ENCODE measurements at regions not wholly inside any gene's neighbourhood (a gene's known extent, or its start where the extent isn't known, plus 50 kb on each side); places are given as distances from the start of the nearest gene placed in this dataset.

DNA sequence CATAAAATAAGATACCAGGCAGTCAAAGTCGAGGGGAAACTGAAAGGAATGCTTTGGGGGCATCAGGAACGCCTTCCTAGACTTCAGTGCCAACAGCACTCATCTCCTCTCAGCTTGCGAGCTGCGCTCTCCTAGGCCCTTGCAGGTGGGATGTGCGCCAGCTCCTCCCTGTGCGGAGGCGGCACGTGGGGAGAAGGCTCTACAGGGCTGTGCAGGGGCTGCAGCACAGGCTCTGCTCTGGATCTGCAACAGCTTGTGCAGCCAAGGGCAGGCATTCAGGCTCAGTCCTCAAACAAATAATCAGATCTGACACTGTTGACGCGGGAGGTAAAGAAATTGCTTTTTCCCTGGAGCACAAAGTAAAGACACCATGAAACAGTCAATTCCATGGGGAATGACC lies 144.8 kb downstream of the TTLL2 start:
- Histone ChIP-seq H3K9ac (ENCODE audit: low read length) (no peak overlapping the region), H3K4me1 (ENCODE audit: control insufficient read depth, insufficient read depth, low read length) (no peaks in the 10 kb centered on the region), H3K36me3 (ENCODE audit: control insufficient read depth, insufficient read depth, low read length) (no peaks in the 10 kb centered on the region), H3K4me3 (ENCODE audit: low read length) (no peak overlapping the region), H3K27ac (ENCODE audit: low read depth, low read length) (no peak overlapping the region), H3K27me3 (ENCODE audit: control insufficient read depth, insufficient read depth, low read length) (no peaks in the 10 kb centered on the region)

DNA sequence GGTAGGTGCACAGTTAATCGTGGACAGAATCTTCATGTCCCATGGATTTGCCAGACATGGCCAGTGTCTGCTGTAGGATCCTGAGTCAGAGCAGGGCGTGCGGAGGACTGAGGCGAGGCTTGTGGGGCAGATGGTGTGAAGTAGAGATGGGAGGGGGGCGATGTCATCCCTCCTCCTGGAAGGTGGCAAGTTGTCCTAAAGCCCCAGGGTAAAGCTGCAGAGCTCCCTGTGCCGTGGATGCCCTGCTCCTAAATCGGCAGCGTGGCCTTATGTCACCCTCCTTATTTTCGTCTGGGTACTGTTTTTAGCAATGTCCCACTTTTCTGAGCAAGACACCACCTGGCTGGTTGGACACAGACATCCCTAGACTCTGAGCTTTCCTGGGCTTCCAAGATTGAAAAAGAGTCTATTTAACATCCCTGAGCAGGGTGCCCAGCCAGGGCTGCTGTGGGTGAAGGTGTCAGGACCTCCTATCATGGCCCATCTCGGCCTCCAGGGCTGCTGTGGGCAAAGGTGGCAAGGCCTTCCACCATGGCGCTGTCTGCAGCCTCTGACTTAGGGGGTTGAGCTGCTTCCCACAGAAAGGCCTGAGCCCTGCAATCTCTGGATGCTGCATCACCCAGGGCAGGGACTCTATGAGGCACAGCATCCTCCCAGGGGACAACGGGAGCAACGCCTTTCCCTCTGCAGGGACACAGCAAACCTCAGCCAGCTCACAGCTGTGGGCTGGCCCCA lies 145.4 kb downstream of the TTLL2 start:
- H3K27ac ChIP-seq (ENCODE audit: low read depth, low read length) = no peak overlapping the region
- H3K4me3 ChIP-seq (ENCODE audit: low read length) = no peak overlapping the region
- no peaks in the 10 kb centered on the region for H3K27me3 ChIP-seq (ENCODE audit: control insufficient read depth, insufficient read depth, low read length)
- no peaks in the 10 kb centered on the region for H3K4me1 ChIP-seq (ENCODE audit: control insufficient read depth, insufficient read depth, low read length)
- H3K36me3 ChIP-seq (ENCODE audit: control insufficient read depth, insufficient read depth, low read length) = no peaks in the 10 kb centered on the region
- no peak overlapping the region for H3K9ac ChIP-seq (ENCODE audit: low read length)

DNA sequence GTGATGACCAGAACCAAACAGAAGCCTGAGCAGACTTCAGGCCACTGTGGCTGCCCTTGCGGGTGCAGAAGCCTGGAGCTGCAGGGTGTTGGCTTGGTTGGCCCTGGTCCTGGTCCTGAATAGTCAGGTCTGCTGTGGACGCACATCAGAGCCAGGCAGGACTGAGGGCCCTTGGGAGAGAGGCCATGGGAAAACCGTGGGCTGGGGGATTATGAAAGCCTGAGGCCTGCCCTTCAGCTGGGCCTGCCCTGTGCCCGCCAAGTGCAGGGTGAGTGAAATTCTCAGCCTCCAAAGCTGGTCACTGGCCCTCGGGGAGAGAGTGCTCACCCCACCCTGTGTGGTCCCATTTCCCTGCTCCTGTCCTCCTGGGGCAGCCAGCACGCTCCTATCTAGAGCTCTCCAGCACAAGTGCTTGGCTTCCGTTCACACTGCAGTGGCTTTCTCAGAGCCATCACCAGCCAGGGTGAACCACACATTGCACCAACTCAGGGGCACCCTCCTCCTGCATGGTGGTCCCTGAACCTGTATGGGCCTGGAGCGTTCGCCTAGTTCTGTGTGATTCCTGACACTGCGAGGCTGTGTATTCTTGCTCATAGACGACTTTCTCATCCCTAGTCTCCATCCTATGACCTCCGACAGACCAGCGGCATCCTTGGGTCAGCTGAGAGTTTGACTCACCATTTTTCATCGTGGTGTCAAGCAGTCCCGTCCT lies 146.1 kb downstream of the TTLL2 start:
- Histone ChIP-seq H3K27ac (ENCODE audit: low read depth, low read length) (no peak overlapping the region), H3K9ac (ENCODE audit: low read length) (no peak overlapping the region), H3K27me3 (ENCODE audit: control insufficient read depth, insufficient read depth, low read length) (no peaks in the 10 kb centered on the region), H3K36me3 (ENCODE audit: control insufficient read depth, insufficient read depth, low read length) (no peaks in the 10 kb centered on the region), H3K4me1 (ENCODE audit: control insufficient read depth, insufficient read depth, low read length) (no peaks in the 10 kb centered on the region), H3K4me3 (ENCODE audit: low read length) (no peak overlapping the region)

DNA sequence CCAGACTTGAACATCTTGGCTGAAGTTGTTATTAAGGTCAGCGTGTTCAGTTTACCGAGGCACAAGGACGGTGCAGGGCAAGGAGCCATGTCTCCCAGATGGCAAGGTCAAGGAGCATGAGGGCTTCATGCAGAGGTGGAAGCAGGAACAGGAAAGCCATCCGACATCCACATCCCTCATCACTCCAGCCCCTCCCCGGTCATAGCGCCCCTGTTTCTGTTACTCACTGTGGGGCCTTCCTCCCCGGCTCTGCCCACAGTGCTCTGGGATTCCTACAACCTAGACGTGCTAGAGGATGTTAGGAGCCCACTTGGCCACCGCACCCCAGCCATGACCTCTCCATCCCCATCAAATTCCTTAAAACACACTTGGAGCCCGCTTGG lies 146.7 kb downstream of the TTLL2 start:
- H3K27me3 ChIP-seq (ENCODE audit: control insufficient read depth, insufficient read depth, low read length) = no peaks in the 10 kb centered on the region
- H3K4me3 ChIP-seq (ENCODE audit: low read length) = no peak overlapping the region
- H3K4me1 ChIP-seq (ENCODE audit: control insufficient read depth, insufficient read depth, low read length) = no peaks in the 10 kb centered on the region
- H3K36me3 ChIP-seq (ENCODE audit: control insufficient read depth, insufficient read depth, low read length) = no peaks in the 10 kb centered on the region
- H3K27ac ChIP-seq (ENCODE audit: low read depth, low read length) = no peak overlapping the region
- H3K9ac ChIP-seq (ENCODE audit: low read length) = no peak overlapping the region

DNA sequence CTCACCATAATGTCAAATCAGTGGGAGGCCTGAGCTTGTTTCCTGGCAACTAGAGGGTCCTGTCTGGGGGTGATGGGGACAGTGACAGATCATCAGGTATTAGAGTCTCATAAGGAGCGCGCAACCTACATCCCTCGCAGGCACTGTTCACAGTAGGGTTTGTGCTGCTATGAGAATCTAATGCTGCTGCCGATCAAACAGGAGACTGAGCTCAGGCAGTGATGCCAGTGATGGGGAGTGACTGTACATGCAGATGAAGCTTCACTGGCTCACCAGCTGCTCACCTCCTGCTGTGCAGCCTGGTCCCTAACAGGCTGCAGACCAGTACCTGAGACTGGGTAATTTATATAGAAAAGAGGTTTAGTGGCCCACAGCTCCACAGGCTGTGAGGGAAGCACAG lies 147.3 kb downstream of the TTLL2 start:
- Histone ChIP-seq H3K36me3 (ENCODE audit: control insufficient read depth, insufficient read depth, low read length) (no peaks in the 10 kb centered on the region), H3K4me1 (ENCODE audit: control insufficient read depth, insufficient read depth, low read length) (no peaks in the 10 kb centered on the region), H3K4me3 (ENCODE audit: low read length) (no peak overlapping the region), H3K9ac (ENCODE audit: low read length) (no peak overlapping the region), H3K27ac (ENCODE audit: low read depth, low read length) (no peak overlapping the region), H3K27me3 (ENCODE audit: control insufficient read depth, insufficient read depth, low read length) (no peaks in the 10 kb centered on the region)

DNA sequence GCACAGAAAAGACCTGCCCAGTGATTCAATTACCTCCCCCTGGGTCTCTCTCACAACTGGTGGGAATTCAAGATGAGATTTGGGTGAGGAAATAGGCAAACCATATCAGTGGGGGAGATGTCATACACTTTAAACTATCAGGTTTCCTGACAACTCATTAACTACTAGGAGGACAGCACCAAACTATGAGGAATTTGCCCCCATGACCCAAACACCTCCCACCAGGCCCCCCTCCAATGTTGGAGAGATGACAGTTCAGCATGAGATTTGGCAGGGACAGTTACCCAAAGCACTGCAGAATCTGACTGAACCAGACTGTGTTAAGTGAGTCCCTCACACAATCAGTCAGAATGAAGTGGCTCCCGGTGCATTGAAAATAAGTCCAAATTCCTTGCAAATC lies 148.0 kb downstream of the TTLL2 start:
- H3K27me3 ChIP-seq (ENCODE audit: control insufficient read depth, insufficient read depth, low read length) = no peaks in the 10 kb centered on the region
- no peak overlapping the region for H3K9ac ChIP-seq (ENCODE audit: low read length)
- H3K36me3 ChIP-seq (ENCODE audit: control insufficient read depth, insufficient read depth, low read length) = no peaks in the 10 kb centered on the region
- no peak overlapping the region for H3K27ac ChIP-seq (ENCODE audit: low read depth, low read length)
- H3K4me1 ChIP-seq (ENCODE audit: control insufficient read depth, insufficient read depth, low read length) = no peaks in the 10 kb centered on the region
- no peak overlapping the region for H3K4me3 ChIP-seq (ENCODE audit: low read length)

DNA sequence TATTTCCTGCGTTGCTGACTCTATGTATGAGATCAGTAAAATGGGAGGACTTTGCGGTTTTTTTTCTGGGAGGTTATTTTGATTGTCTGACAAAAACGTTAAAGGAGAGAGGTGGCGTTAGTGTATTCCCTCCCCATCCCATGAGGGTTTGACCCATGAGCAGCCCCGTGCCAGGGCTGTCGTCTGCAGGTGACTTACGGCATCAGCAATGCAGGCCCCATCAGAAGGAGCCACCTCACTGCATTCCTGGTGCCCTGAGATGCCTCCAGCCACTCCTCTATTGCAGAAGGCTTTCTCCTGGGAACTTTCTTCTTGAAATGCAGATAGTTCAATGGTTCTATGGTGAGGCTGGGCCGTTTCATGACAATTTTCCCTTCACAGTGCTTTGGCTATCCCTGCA lies 149.3 kb downstream of the TTLL2 start:
- H3K27me3 ChIP-seq (ENCODE audit: control insufficient read depth, insufficient read depth, low read length) = no peaks in the 10 kb centered on the region
- no peak overlapping the region for H3K27ac ChIP-seq (ENCODE audit: low read depth, low read length)
- no peak overlapping the region for H3K9ac ChIP-seq (ENCODE audit: low read length)
- H3K36me3 ChIP-seq (ENCODE audit: control insufficient read depth, insufficient read depth, low read length) = no peaks in the 10 kb centered on the region
- no peak overlapping the region for H3K4me3 ChIP-seq (ENCODE audit: low read length)
- H3K4me1 ChIP-seq (ENCODE audit: control insufficient read depth, insufficient read depth, low read length) = no peaks in the 10 kb centered on the region

DNA sequence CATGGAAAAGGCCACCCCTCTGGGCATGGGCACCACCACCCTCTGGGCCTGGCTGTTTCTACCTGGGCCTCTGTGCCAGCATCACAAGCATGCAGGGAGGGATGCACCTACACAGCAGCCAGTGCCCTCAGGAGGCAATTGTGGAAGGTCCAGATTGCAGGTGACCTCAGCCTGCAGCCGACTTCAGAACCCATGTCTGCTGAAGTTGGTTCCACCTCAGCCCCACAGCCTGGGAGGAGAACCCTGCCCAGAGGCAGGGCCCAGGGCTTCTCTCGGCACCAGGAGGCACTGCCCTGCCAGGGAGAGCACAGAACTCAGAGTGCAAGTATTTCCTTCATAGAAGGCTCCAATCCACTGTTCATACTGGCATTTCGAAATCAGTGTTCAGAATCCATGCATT lies 149.8 kb downstream of the TTLL2 start:
- H3K27ac ChIP-seq (ENCODE audit: low read depth, low read length) = no peak overlapping the region
- no peak overlapping the region for H3K4me3 ChIP-seq (ENCODE audit: low read length)
- no peaks in the 10 kb centered on the region for H3K27me3 ChIP-seq (ENCODE audit: control insufficient read depth, insufficient read depth, low read length)

DNA sequence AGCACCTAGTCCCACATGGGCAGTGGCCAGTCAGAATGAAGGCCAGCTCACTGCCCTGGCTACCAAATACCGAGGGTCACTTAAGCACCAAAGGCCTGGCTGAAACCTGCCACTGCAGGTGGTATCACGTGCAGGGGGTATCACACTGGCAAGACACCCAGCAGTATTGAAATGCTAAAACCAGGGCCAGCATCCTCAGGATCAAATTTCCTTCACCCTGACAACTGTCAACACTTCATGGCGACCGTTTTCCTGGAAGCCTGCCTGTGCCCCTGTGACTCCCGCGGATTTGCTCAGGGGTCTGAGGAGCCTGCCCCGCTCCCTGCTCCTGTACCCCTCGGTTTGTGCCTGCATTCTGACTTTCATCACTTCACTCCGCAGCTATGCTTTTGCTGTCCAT lies 151.1 kb downstream of the TTLL2 start:
- Histone ChIP-seq H3K4me3 (ENCODE audit: low read length) (no peak overlapping the region), H3K27ac (ENCODE audit: low read depth, low read length) (no peak overlapping the region), H3K9ac (ENCODE audit: low read length) (no peak overlapping the region), H3K27me3 (ENCODE audit: control insufficient read depth, insufficient read depth, low read length) (no peaks in the 10 kb centered on the region), H3K4me1 (ENCODE audit: control insufficient read depth, insufficient read depth, low read length) (no peaks in the 10 kb centered on the region), H3K36me3 (ENCODE audit: control insufficient read depth, insufficient read depth, low read length) (no peaks in the 10 kb centered on the region)

More for the DNA sequence above, 149.8 kb downstream of the TTLL2 start:
- no peaks in the 10 kb centered on the region for H3K4me1 ChIP-seq (ENCODE audit: control insufficient read depth, insufficient read depth, low read length)
- no peaks in the 10 kb centered on the region for H3K36me3 ChIP-seq (ENCODE audit: control insufficient read depth, insufficient read depth, low read length)
- no peak overlapping the region for H3K9ac ChIP-seq (ENCODE audit: low read length)

DNA sequence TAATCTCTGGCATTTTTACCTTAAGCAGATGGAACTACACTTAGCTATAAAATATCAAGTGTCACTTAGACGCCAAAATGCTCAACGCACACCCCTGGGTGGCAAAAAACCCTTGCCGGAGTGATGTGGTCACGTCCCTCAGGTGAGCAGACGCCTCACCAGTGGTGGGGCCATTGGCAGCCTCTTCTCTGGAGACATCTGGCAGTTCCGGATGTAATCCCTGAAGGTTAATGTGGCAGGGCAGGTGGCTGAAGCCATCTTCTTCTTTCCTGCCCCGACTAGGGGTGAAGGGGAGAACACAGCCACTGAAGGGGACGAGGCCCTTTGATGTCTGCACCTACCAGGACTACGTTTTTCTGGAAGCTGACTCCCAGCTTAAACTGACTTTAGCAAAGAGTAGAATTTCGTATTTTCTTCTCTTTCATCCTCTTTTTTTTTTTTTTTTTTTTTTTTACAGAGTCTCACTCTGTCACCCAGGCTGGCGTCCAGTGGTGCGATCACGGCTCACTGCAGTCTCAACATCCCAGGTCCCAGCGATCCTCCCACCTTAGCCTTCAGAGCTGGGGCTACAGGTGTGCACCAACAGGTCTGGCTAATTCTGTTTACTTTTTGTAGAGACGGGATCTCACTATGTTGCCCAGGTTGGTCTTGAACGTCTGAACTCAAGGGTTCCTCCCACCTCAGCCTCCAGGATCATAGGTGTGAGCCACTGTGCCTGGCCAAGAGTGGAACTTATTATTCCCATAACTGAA lies 152.1 kb downstream of the TTLL2 start:
- H3K27me3 ChIP-seq (ENCODE audit: control insufficient read depth, insufficient read depth, low read length) = no peaks in the 10 kb centered on the region
- no peak overlapping the region for H3K27ac ChIP-seq (ENCODE audit: low read depth, low read length)
- H3K36me3 ChIP-seq (ENCODE audit: control insufficient read depth, insufficient read depth, low read length) = no peaks in the 10 kb centered on the region
- no peaks in the 10 kb centered on the region for H3K4me1 ChIP-seq (ENCODE audit: control insufficient read depth, insufficient read depth, low read length)
- H3K9ac ChIP-seq (ENCODE audit: low read length) = no peak overlapping the region
- H3K4me3 ChIP-seq (ENCODE audit: low read length) = no peak overlapping the region

DNA sequence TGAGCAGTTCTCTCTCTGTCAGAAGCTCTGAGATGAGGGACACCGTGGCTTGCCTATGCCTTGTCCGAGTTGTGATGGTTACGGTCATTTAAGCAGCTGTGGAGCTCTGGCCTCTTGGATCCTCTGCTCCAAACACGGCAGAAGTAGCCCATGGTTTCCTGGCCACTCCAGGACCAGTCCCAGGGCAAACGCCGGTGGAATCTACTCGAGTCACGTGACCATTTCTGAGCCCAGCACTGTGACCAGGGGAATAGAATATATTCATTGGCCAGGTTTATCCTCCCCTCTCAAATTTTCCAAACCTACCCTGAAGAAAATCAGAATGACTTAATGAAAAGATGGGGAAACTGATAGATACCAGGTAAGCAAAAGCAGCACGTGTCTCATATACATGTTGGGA lies 152.8 kb downstream of the TTLL2 start:
- H3K9ac ChIP-seq (ENCODE audit: low read length) = no peak overlapping the region

DNA sequence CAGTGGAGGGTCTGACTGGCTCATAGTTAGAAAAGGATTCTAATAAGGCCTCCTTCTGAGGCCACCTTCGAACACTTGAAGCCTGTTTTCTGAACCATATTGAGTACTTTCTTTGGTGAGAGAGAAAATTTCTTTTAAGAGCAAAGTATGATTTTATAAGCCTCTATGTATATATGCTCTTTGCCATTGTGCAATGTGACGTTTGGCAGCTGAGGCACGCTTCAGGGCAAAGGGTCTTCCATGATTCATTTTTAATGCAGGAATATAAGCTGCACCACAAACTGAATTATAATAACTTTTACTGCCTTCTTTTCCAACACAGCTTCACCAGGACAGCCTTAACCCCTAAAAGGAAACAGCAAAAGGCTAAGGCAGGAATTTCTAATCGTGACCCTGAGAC lies 154.4 kb downstream of the TTLL2 start:
- no peaks in the 10 kb centered on the region for H3K36me3 ChIP-seq (ENCODE audit: control insufficient read depth, insufficient read depth, low read length)

More for the DNA sequence above, 152.8 kb downstream of the TTLL2 start:
- Histone ChIP-seq H3K4me1 (ENCODE audit: control insufficient read depth, insufficient read depth, low read length) (no peaks in the 10 kb centered on the region), H3K36me3 (ENCODE audit: control insufficient read depth, insufficient read depth, low read length) (no peaks in the 10 kb centered on the region), H3K4me3 (ENCODE audit: low read length) (no peak overlapping the region), H3K27me3 (ENCODE audit: control insufficient read depth, insufficient read depth, low read length) (no peaks in the 10 kb centered on the region), H3K27ac (ENCODE audit: low read depth, low read length) (no peak overlapping the region)

More for the DNA sequence above, 154.4 kb downstream of the TTLL2 start:
- Histone ChIP-seq H3K9ac (ENCODE audit: low read length) (no peak overlapping the region), H3K4me3 (ENCODE audit: low read length) (no peak overlapping the region), H3K27me3 (ENCODE audit: control insufficient read depth, insufficient read depth, low read length) (no peaks in the 10 kb centered on the region), H3K27ac (ENCODE audit: low read depth, low read length) (no peak overlapping the region), H3K4me1 (ENCODE audit: control insufficient read depth, insufficient read depth, low read length) (no peaks in the 10 kb centered on the region)

All from rectal smooth muscle tissue (tissue), 1 donor.